ENCODE measurements at regions not wholly inside any gene's neighbourhood (a gene's known extent, or its start where the extent isn't known, plus 50 kb on each side); places are given as distances from the start of the nearest gene placed in this dataset.
A peak's percentile ranks its signal among the peaks of the same experiment; 100 is the strongest.

DNA sequence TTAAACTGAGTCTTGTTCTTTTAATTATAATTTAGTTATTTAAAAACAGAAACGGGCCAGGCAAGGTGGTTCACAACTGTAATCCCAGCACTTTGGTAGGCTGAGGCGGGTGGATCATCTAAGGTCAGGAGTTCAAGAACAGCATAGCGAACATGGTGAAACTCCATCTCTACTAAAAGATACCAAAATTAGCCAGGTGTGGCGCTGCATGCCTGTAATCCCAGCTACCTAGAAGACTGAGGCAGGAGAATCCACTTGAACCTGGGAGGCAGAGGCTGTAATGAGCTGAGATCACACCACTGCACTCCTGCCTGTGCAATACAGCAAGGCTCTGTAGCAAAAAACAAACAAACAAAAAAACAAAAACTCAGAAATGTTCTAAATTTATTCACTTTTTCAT lies 852.9 kb downstream of the TECRL start:
- H3K27me3 Mint-ChIP-seq (ENCODE audit: low read depth): no peaks in the 10 kb centered on the region
- no peak for DNase-seq (ENCODE audit: low read depth, low spot score)

GRCh38 chr4:63553123-63553522 lies 856.1 kb downstream of the TECRL start:
- Mint-ChIP-seq H3K4me1 (no peaks in the 10 kb centered on the region), H3K36me3 (ENCODE audit: low read depth) (no peaks in the 10 kb centered on the region), H3K9me3 (peaks cover 4% of the 10 kb centered on the region), H3K27me3 (ENCODE audit: low read depth) (no peaks in the 10 kb centered on the region), H3K27ac (ENCODE audit: unreplicated experiment) (no peak overlapping the region), H3K4me3 (no peak overlapping the region)
- no peak for DNase-seq (ENCODE audit: low read depth, low spot score)
- TF ChIP-seq, protein P1, sequence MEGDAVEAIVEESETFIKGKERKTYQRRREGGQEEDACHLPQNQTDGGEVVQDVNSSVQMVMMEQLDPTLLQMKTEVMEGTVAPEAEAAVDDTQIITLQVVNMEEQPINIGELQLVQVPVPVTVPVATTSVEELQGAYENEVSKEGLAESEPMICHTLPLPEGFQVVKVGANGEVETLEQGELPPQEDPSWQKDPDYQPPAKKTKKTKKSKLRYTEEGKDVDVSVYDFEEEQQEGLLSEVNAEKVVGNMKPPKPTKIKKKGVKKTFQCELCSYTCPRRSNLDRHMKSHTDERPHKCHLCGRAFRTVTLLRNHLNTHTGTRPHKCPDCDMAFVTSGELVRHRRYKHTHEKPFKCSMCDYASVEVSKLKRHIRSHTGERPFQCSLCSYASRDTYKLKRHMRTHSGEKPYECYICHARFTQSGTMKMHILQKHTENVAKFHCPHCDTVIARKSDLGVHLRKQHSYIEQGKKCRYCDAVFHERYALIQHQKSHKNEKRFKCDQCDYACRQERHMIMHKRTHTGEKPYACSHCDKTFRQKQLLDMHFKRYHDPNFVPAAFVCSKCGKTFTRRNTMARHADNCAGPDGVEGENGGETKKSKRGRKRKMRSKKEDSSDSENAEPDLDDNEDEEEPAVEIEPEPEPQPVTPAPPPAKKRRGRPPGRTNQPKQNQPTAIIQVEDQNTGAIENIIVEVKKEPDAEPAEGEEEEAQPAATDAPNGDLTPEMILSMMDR (conservative IDR thresholded peaks at IDR 0.05): no peak

More for the DNA sequence above, 852.9 kb downstream of the TECRL start:
- TF ChIP-seq, protein P1 (conservative IDR thresholded peaks at IDR 0.05): no peak
- H3K9me3 Mint-ChIP-seq: peaks cover 8% of the 10 kb centered on the region
- H3K4me1 Mint-ChIP-seq: no peaks in the 10 kb centered on the region
- no peak overlapping the region for H3K4me3 Mint-ChIP-seq
- H3K36me3 Mint-ChIP-seq (ENCODE audit: low read depth): no peaks in the 10 kb centered on the region
- no peak overlapping the region for H3K27ac Mint-ChIP-seq (ENCODE audit: unreplicated experiment)

DNA sequence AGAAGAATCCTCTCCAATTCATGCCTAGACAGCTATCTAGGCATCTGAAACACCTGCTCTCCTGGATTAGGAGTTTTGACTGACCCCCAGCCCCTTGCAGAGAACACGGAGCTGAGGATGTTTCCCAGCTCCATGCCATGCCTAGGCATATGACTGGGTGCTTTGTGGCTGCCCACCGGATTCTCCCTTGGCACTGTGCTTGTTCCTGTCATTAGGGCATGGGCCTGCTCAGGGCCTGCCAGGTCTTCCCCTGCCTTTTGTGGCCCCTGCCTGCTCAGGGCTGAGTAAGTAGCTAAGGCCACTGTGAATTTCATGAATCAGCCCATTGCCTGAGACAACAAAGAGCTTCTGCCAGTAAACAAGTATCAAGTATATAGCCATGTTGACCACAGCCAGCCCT lies 867.4 kb downstream of the TECRL start:
- H3K36me3 Mint-ChIP-seq (ENCODE audit: low read depth): no peaks in the 10 kb centered on the region
- no peaks in the 10 kb centered on the region for H3K27me3 Mint-ChIP-seq (ENCODE audit: low read depth)
- H3K4me1 Mint-ChIP-seq: no peaks in the 10 kb centered on the region
- no peak for DNase-seq (ENCODE audit: low read depth, low spot score)
- TF ChIP-seq, protein P1 (conservative IDR thresholded peaks at IDR 0.05): no peak
- peaks cover 5% of the 10 kb centered on the region for H3K9me3 Mint-ChIP-seq
- no peak overlapping the region for H3K27ac Mint-ChIP-seq (ENCODE audit: unreplicated experiment)
- H3K4me3 Mint-ChIP-seq: no peak overlapping the region

DNA sequence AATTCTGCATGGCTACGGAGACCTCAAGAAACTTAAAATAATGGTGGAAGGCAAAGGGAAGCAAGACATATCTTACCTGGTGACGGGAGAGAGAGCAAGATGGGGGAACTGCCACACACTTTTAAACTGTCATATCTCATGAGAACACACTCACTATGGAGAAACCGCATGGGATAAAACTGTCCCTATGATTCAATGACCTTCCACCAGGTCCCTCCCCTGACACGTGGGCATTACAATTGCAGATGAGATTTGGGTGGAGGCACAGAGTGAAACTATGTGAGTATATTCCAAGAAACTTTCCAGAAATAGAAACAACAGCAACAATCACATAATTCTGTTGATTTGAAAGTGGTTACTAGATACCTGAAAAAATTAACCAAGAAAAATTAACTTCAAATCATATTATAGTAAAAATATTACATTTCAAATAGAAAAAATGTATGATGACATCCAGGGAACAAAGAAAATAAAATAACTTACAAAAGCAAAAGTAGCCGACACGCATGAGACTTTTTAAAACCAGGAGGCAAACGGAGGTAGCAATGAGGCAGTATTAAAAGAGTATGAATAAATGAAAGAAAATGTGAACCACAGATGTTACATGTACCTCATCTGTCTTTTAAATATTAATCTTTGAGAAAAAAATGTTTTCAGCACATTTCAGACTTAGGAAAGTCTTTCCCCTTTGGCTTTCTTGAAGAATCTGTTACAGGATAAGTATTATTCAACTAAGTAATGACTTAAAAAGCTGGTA lies 879.5 kb downstream of the TECRL start:
- Mint-ChIP-seq H3K27ac (ENCODE audit: unreplicated experiment) (no peak overlapping the region), H3K36me3 (ENCODE audit: low read depth) (no peaks in the 10 kb centered on the region), H3K9me3 (no peaks in the 10 kb centered on the region), H3K27me3 (ENCODE audit: low read depth) (no peaks in the 10 kb centered on the region), H3K4me3 (no peak overlapping the region), H3K4me1 (no peaks in the 10 kb centered on the region)
- no peak for DNase-seq (ENCODE audit: low read depth, low spot score)
- TF ChIP-seq, protein P1 (conservative IDR thresholded peaks at IDR 0.05): no peak

- Mint-ChIP-seq H3K36me3 (ENCODE audit: low read depth) (no peaks in the 10 kb centered on the region), H3K27ac (ENCODE audit: unreplicated experiment) (no peak overlapping the region), H3K4me1 (no peaks in the 10 kb centered on the region), H3K9me3 (no peaks in the 10 kb centered on the region), H3K27me3 (ENCODE audit: low read depth) (no peaks in the 10 kb centered on the region), H3K4me3 (no peak overlapping the region)
- DNase-seq (ENCODE audit: low read depth, low spot score): no peak
- TF ChIP-seq, protein P1 (conservative IDR thresholded peaks at IDR 0.05): peak; percentile 57
These were observed 880.8 kb downstream of the TECRL start for GRCh38 chr4:63528256-63528991.

Measured in neural crest cell (in vitro differentiated cells).